GM19238 (cell line): ENCODE measurements at regions not wholly inside any gene's neighbourhood (a gene's known extent, or its start where the extent isn't known, plus 50 kb on each side); places are given as distances from the start of the nearest gene placed in this dataset.
"Not testable (repeated sequence)": the region's sequence is repeated elsewhere in the genome, so short reads cannot be mapped to it uniquely, and the experiment has no call there.

Experiments
- DNase-seq: peaks from one replicate; pipeline ENCODE4 v3.0.0; 2011; ENCODE audit warnings: low spot score; ENCODE audit not compliant: insufficient read length

DNA sequence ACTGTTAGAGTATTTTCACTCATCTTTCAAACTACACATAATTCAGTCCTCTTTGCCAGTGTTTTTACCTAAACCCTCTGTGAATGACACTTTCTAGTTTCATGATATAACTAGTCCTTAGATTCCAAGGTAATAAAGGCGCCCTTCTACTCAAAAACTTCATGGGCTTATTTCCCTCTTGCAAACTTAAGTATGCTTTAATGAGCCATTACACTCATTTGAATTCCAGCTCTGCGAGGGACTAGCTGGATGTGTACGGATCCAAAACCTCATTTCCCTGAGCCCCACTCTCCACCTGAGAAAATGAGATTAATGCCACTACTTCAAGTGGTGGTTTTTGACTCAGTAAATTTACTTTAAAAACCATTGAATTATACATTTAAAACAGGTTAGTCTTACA lies 141.1 kb downstream of the NDUFA12 start:
- no peak for DNase-seq

DNA sequence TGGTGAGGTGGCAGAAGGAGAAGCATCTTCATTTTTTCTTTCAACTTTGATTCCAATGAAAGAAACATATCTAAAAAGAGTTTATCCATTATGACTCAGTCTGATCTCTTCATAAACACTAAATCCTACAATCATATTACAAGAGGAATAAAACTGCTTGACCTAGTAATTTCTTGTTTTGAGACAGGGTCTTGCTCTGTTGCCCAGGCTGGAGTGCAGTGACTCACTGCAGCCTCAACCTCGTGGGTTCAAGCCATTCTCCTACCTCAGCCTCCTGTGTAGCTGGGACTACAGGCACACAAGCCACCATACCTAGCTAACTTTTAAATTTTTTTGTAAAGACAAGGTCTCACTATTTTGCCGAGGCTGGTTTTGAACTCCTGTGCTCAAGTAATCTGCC lies 147.2 kb downstream of the NDUFA12 start:
- no peak for DNase-seq

DNA sequence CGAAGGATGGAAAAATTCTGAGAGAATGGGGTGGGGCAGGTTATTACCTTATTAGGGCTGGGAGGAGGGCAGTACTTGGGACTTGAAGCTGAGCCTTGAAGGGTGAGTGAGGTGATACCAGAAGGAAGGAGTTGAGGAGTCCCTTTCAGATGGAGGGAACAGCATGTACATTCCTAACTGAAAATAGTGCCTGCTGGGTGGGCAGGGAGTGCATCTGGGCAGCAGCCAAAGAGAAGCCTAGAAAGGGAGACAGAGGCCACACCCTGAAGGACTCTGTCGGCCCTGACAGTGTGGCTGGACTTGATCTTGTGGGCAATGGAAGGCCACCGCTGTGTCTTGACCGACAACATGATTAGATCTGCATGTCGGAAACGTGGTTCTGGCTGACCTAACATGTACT lies 147.6 kb downstream of the NDUFA12 start:
- no peak for DNase-seq

DNA sequence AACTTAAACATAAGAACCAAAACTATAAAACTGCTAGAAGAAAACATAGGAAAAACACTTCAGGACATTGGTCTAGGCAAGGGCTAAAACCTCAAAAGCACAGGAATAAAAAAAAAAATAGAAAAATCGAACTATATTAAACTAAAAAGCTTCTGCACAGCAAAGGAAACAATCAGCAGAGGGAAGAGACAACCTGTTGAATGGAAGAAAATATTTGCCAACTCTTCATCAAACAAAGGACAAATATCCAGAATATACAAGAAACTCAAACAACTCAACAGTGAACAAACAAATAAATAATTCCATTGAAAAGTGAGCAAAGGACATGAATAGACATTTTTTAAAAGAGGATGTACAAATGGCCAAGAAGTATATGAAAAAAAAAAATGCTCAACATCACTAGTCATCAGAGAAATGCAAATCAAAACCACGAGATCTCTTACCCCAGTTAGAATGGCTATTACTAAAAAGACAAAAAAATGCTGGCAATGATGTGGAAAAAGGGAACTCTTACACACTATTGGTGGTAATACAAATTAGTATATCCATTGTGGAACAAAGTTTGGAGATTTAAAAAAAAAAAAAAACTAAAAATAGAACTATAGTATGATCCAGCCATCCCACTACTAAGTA lies 152.0 kb downstream of the NDUFA12 start:
- no peak for DNase-seq

DNA sequence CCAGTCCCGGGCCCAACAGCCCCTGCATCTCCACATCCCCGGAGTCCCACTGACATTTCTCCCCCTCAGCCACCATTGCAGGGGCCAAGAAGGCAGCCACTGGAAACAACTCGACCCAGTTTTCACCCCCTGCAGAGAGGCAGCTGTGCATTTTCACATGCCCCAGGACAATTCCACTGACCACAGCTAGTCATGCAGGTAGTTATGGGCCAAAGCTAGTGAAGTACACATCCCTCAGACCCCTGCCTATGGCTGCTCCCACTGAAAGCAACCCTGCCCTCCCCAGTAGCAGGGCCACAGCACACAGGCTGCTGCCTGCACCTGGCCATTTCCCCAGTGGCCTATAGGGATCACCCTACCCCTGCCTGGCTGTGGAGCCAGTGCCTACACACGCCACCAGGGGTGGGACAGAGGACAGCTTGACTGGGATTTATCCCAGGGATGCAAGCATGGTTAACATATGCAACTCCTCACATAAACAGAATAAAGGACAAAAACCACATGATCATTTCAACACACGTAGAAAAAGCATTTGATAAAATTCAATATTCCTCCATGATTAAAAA lies 154.0 kb downstream of the NDUFA12 start:
- DNase-seq: no peak

DNA sequence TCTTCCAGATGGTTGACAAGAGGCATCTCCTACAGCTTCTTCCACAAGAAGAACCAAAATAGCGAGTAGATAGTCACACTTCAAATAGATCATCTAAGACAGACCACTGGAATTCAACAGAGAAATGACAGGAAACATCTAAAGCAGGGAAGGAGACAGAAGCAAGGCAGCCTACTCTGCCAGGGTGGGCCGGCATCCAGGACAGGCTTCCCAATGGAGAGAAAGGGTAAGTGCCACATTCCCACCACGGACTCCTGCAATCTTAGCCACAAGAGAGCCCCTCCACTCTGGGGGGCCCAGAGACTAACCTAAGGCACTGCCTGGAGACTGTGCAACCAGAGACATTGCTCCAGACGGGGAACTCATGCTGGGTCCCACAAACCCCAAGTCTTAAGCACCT lies 154.5 kb downstream of the NDUFA12 start:
- DNase-seq: no peak

DNA sequence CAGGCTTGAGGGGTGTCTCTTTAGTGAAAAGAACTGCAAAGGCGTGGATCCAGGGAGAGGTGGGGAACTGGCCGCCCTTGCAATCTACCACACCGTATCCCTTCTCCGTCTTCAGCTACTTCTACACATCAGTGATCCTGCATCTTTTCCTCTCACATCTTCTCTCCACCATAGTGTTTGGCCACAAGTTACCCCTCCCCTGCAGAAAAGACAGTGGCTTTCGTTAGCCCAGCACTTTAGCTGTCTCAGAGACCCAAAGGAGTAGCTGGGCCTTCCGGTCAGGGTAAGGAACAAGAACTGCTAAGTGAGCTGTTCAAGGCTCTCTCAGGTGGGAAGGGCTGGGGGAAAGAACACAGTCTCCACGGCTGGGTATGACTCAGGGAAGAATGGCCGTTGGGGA lies 158.4 kb downstream of the NDUFA12 start:
- DNase-seq: no peak

DNA sequence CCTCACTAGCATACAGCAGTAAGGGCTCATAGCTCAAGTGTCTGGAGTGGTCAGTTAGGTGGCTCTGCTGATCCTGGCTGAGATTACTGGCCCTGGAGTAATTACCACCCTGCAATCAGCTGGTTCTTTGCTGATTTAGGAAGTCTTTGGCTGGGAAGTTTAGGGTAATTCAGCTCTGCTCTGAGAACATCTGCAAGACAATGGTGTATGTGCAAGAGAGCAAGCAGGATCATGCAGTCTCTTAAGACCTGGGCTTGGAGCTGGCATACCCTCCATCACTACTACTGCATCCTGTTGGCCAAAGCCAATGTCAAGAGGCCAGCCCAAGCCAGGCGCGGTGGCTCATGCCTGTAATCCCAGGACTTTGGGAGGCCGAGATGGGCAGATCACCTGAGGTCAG lies 159.0 kb downstream of the NDUFA12 start:
- DNase-seq: no peak

DNA sequence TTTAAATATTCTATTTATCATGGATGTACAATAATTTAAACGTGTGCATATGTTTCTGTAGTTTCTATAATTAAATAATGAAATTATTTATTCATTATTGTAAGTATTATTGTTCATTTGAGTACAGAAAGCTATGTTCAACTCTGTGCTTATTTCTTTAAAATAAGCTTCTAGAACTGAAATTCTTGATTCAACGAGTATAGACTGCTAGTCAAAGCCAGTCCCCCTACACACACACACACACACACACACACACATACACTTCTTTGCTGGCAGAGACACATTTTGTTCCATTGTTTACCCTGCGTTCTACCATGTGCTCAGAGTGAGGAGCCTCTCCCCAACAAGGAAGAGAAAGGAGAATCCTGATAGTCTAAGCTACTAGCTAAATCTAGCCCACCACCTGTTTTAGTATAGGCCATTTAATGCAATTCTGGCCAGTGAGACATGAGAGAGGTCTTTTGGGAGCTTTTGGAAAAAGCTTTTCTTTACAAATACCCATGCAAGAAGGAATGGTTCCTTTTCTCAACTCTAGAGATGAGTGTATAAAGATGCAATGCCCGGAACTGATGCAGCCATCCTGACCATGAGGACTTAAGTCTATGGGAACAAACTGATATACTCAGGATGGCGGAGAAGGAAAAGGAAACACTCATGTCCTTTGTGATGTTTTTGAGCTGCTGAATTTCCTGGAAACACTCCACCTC lies 161.4 kb downstream of the NDUFA12 start:
- no peak for DNase-seq

DNA sequence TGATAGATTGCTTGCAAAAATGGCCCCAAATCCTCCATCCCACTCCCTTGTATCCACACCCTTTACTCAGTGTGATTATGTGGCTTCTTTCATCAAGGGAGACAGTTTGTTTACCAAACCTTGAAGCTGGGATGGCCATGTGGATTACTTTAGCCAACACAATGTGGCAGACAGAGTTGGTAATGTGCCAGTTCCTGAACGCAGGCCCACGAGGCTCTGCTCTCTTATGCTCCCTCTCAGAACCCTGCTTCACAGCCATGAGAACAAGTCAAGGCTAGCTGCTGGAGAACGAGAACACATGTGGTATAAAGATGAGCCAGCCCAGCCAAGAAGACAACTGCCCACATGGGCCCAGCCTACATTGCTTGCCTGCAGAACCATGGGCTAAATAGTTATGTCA lies 162.3 kb downstream of the NDUFA12 start:
- no peak for DNase-seq

DNA sequence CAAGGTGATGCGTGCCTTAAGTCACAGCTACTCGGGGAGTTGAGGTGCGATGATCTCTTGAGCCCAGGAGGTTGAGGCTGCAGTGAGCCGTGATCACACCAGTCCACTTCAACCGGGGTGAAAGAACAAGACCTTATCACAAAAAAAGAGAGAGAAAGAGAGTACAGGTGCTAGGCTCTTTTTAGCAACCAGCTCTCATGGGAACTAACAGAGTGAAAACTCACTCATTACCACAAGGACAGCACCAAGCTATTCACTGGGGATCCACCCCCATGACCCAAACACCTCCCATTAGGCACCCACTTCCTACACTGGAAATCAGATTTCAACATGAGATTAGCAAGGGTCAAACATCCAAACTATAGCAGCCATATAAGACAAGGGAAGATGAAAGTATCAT lies 164.2 kb downstream of the NDUFA12 start:
- no peak for DNase-seq

DNA sequence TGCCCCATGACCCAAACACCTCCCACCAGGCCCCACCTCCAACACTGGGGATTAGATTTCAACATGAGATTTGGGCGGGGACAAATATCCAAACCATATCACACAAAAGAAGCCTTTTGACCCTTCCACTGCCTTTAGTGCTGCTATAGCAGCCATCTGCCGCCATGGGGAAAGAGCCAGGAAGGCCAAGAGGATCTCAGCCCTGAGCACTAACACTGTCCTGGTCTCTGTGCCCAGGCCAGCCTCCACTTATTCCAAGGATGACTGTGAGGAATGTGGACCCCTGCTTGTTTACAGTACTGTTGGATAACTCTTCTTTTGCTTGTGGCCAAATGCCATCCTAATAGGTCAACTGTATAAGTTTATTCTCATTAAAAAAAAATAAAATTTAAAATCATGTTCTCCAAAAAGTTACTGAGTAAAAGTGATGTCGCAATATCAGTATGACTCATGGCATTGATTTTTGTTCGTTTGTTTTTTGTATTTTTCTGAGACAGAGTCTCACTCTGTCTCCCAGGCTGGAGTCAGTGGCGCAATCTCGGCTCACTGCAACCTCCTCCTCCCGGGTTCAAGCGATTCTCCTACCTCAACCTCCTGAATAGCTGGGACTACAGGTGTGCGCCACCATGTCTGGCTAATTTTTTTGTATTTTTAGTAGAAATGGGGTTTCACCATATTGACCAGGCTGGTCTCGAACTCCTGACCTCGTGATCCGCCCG lies 166.4 kb downstream of the NDUFA12 start:
- DNase-seq: not testable (repeated sequence)

DNA sequence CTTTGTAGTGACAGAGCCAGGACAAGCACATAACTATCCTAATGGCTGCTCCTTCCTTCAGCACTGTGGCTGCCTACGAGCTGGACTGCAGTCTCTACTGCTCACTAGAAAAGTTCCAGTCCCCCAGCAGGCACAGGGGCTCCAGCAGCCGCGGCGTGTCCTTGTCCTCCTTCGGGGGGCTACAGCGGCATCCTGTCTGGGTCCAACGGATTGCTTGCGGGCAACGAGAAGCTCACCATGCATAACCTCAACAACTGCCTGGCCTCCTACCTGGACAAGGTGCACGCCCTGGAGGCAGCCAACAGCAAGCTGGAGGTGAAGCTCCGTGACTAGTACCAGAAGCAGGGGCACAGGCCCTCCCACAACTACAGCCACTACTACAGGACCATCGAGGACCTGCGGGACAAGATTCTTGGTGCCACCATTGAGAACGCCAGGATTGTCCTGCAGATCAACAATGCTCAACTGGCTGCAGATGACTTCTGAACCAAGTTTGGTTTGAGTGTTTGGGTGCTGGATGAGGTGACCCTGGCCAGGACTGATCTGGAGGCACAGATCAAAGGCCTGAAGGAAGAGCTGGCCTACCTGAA lies 169.4 kb downstream of the NDUFA12 start:
- no peak for DNase-seq

DNA sequence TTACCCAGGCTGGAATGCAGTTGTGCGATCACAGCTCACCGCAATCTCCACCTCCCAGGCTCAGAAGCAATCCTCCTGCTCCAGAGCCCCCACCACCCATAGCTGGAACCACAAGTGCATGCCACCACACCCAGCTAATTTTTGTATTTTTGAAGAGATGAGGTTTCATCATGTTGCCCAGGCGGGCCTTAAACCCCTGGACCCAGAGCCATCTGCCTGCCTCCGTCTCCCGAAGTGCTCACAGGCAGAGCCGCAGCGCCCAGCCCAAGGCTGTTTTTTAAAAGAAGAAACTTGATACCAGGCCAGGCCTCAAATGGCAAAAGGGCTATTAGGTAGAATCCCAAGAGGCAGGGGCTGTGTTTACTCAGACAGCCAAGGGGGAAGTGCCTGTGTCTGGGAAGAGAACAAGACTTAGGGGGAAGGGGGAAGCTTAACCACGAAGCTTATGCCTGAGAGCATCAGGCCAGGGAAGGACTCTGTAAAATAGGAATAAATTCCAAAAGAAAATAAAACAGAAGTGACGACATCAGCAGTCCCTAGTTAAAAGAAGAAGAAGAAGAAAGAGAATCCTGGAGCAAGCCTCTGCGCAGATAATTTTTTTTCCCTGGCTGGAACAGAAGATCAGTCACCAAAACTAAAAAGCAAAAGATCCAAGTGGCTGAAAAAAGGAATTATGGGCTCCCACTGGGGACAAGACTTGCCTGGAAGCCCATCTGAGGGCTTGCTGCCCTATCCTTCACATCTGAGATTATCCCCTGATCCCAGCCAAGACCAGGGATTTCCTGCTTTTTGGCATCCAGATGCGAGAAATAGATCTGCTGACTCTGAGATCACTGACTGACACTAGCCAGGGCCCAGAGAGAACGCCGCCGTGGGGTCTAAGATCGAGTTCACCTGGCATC lies 170.5 kb downstream of the NDUFA12 start:
- DNase-seq: no peak

DNA sequence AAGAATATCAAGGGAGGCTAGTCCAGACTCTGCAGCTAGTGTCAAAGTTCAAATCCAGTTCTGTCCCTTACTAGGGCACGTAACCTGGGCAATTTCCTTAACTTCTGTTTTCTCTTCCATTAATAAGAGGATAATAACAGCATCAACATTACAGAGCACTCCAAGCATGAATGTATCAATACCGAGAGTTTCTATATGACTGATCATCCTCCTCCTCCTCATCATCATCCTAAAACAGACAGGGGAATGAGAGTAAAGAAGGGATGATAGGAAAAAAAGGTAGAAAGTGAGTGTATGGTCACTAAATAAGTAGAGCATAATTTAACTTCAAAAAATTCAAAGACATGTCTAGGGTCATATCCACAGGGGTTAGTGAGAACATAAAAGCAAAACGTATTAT lies 171.4 kb downstream of the NDUFA12 start:
- no peak for DNase-seq

DNA sequence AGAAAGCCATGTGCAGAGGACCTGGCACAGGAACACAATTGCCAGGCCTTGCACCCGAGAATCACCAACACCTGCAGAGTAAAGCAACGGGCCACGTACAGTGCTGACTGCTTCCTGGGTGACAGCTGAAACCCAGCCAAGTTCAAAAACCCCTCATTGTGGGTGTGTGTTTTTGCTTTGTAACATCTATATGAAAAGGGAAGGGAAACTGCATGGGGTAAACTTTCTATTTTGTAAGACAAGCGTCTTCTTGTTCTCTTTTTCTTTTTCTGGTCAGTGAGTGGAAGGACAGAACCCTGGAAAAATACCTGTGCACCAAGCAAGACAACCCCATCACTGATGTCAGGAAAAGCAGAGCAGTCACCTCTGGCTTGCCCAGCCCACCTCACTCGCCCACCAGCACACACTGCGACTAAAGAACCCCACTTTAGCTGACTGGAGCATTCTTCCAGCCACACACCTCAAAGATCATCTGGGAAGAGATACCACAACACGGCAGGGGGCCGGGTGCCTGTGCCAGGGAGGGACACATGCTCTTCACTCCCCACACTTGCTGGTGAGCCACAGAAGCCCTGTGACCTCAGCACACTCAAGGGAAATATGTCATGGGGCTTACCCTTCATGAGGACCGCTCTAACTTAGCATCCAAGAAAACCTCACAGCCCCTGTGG lies 172.3 kb downstream of the NDUFA12 start:
- DNase-seq: peak; percentile 63

DNA sequence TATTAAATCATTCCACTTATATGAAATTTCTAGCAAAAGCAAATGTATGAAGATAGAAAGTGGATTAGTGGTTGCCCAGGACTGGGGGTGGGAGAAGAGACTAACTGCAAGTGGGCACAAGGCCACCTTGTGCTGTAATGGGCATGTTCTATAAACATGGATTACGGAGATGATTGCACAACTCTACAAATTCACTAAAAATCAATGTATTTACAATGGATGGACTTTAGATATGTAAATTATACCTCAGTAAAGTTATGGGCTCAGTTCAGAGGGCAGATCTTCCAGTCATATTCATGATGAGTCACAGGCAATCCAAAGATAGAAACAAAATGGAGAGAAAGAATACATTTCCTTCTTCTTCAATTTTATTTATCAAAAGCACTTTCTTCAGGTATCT lies 173.9 kb downstream of the NDUFA12 start:
- DNase-seq: no peak

DNA sequence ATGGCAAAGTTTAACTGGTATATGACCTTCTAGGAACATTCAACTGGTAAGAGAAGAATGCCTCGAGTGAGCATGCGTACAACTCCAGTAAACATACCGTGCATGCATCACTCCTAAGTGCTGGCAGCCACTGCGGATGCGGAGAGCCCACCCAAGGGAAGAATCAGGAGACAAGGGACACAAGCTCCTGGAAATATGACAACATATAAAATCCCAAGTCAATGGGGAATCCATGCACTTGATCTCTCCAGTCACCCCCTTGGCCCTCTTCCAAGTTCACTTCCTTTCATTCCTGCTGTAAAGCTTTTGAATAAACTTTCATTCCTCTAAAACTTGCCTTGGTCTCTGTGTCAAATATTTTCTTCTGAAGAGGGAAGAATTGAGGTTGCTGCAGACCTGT lies 168.7 kb upstream of the TMCC3 start:
- no peak for DNase-seq

DNA sequence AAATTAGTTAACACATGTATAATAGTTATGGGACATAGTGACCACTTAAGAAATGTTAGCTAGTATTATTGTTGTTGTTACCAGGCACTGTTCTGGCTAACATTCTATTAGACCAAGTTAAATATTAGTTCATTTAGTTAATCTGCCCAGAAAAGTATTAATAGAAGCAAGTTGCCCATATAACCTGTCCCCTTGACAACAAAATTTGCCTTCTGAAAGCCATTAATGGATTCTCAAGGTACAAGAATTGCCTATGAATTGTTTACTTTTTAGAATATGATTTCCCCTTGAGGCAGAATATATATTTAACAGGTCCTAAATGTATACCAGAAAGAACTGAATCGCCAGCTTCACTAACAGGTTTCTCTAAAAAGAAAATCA lies 167.3 kb upstream of the TMCC3 start:
- no peak for DNase-seq

DNA sequence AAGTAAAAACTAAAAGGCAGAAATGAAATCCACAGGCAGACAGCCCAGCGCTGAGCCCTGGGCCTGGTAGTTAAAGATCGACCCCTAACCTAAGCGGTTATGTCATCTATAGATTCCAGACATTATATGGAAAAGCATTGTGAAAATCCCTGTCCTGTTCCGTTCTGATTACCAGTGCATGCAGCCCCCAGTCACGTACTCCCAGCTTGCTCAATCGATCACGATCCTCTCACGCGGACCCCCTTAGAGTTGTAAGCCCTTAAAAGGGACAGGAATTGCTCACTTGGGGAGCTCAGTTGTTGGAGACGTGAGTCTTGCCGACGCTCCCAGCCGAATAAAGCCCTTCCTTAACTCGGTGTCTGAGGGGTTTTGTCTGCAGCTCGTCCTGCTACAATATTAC lies 166.8 kb upstream of the TMCC3 start:
- DNase-seq: not testable (repeated sequence)
